ENCODE measurements at regions not wholly inside any gene's neighbourhood (a gene's known extent, or its start where the extent isn't known, plus 50 kb on each side); places are given as distances from the start of the nearest gene placed in this dataset.

DNA sequence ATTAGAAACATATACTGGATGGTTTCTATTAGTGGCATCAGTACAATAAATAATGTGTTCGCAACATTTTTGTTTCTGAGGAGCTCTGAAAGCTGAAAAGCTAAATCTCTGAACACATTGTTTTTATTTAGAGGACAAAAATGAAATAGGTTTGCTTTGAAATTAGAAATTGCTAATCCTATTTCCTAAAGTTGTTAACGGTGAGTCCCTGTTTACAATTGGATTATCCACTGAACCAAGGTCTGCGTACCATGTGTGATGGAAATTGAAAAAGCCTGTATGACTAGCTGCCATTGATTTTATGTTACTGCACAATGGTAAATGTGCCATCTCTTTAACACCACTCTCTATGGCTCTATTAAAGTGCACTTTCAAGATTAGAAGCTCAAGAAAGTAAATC is 297.7 kb upstream of the NUDT12 start:
- TF ChIP-seq, protein P1, sequence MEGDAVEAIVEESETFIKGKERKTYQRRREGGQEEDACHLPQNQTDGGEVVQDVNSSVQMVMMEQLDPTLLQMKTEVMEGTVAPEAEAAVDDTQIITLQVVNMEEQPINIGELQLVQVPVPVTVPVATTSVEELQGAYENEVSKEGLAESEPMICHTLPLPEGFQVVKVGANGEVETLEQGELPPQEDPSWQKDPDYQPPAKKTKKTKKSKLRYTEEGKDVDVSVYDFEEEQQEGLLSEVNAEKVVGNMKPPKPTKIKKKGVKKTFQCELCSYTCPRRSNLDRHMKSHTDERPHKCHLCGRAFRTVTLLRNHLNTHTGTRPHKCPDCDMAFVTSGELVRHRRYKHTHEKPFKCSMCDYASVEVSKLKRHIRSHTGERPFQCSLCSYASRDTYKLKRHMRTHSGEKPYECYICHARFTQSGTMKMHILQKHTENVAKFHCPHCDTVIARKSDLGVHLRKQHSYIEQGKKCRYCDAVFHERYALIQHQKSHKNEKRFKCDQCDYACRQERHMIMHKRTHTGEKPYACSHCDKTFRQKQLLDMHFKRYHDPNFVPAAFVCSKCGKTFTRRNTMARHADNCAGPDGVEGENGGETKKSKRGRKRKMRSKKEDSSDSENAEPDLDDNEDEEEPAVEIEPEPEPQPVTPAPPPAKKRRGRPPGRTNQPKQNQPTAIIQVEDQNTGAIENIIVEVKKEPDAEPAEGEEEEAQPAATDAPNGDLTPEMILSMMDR (IDR thresholded peaks at IDR 0.05) = no peak
- no peak for TF ChIP-seq POLR2AphosphoS5 (IDR thresholded peaks at IDR 0.05; ENCODE audit: low read depth, low read length)
- TF ChIP-seq CHD2 (IDR thresholded peaks at IDR 0.05; ENCODE audit: low read length, partially characterized antibody) = peak; percentile 50
- no peak for TF ChIP-seq GATA2 (CRISPR knock-in tag; IDR thresholded peaks at IDR 0.05)
- no peak for TF ChIP-seq MXI1 (IDR thresholded peaks at IDR 0.05; ENCODE audit: low read depth, low read length)
- no peak for TF ChIP-seq MAX (IDR thresholded peaks at IDR 0.05; ENCODE audit: low read depth)
- no peak for TF ChIP-seq YY1 (IDR thresholded peaks at IDR 0.05; ENCODE audit: low read depth)
- no peak; the same call in 1 of the 2 replicates for TF ChIP-seq RAD21 (IDR thresholded peaks at IDR 0.05; ENCODE audit: low read length)
- TF ChIP-seq, protein P2, sequence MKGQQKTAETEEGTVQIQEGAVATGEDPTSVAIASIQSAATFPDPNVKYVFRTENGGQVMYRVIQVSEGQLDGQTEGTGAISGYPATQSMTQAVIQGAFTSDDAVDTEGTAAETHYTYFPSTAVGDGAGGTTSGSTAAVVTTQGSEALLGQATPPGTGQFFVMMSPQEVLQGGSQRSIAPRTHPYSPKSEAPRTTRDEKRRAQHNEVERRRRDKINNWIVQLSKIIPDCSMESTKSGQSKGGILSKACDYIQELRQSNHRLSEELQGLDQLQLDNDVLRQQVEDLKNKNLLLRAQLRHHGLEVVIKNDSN (IDR thresholded peaks at IDR 0.05; ENCODE audit: borderline replicate concordance, low read depth) = no peak
- no peak for TF ChIP-seq JUND (IDR thresholded peaks at IDR 0.05)
- TF ChIP-seq RFX5 (IDR thresholded peaks at IDR 0.05; ENCODE audit: low read length) = no peak
- no peak for TF ChIP-seq GABPA (IDR thresholded peaks at IDR 0.05; ENCODE audit: low read depth)
- TF ChIP-seq REST (IDR thresholded peaks at IDR 0.05; ENCODE audit: low read depth, low read length) = no peak
